Epithelial cell of esophagus (primary cell): ENCODE measurements at regions not wholly inside any gene's neighbourhood (a gene's known extent, or its start where the extent isn't known, plus 50 kb on each side); places are given as distances from the start of the nearest gene placed in this dataset.

Experiments
- DNase-seq: peaks from one replicate; pipeline ENCODE4 v3.0.0; 2010; ENCODE audit warnings: low read depth
- H3K4me3 ChIP-seq: 2 replicates; pipeline ENCODE4 v1.5.1; 2011; ENCODE audit warnings: mild to moderate bottlenecking, low read length, control low read depth
- CTCF ChIP-seq: IDR thresholded peaks from 2 replicates; pipeline ENCODE4 v1.5.1; 2011; ENCODE audit warnings: low read depth, mild to moderate bottlenecking, low read length, control low read depth, inconsistent platforms; ENCODE audit not compliant: insufficient read depth; ENCODE audit errors: missing control alignments

GRCh38 chr20:29296256-29297230 lies 1960.9 kb upstream of the DEFB115 start:
- no peak for TF ChIP-seq CTCF
- DNase-seq, result no peak
- no peak overlapping the region for H3K4me3 ChIP-seq

DNA sequence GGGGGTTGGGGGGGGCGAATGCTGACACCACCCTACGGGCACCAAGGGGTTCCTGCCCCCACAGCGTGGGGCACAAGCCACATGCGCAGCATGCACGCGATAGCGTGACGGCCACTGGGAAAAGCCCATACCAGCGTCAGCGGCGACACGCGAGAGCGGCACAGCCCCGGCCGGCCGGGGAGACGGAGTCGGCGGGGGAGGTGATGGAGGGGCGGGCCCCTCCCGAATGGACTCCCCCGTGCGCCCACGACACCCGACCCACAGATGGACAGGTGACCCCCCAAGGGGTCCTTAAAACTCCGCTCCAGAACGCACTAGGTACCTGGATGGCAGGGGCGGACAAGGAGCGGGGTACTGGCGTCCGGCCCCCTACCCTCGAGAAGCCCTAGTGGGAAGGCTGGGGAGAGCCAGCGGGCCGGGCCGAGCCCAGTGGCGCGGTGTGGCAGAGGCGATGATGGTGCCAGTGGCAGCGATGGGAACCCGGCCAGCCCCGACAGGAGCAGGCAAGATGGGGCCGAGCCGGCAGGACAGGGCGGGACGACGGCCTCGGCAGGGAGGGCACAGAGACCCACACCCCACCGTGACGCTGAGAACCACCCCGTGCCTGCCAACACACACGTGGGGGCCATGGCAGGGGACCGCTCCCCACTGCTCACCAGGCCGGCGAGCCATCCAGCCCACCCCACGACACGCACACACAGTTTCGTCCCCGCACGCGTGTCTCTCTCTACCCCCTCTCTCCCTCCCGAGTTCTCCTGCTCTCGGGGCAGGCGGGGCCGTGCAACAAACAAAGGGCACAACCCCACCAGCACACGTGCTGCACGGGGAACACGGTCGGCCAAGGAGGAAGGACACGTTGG lies 1959.8 kb upstream of the DEFB115 start:
- H3K4me3 ChIP-seq, result no peak overlapping the region
- no peak for DNase-seq
- TF ChIP-seq CTCF, result no peak

GRCh38 chr20:29298271-29298590 lies 1959.2 kb upstream of the DEFB115 start:
- TF ChIP-seq CTCF, result no peak
- no peak overlapping the region for H3K4me3 ChIP-seq
- no peak for DNase-seq

DNA sequence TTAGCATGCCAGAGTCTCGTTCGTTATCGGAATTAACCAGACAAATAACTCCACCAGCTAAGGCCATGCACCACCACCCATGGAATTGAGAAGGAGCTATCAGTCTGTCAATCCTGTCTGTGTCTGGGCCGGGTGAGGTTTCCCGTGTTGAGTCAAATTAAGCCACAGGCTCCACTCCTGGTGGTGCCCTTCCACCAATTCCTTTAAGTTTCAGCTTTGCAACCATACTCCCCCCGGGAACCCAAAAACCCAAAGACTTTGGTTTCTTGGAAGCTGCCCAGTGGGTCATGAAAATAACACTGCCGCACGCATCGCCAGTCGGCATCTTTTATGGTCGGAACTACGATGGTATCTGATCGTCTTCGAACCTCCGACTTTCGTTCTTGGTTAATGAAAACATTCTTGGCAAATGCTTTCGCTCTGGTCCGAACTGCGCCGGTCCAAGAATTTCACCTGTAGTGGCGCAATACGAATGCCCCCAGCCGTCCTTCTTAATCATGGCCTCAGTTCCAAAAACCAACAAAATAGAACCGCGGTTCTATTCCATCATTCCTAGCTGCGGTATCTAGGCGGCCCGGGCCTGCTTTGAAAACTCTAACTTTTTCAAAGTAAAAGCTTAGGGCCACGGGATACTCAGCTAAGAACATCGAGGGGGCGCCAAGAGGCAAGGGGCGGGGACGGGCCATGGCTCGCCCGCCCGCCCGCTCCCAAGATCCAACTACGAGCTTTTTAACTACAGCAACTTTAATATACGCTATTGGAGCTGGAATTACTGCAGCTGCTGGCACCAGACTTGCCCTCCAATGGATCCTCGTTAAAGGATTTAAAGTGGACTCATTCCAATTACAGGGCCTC lies 1958.5 kb upstream of the DEFB115 start:
- no peak for DNase-seq
- H3K4me3 ChIP-seq, result no peak overlapping the region
- no peak for TF ChIP-seq CTCF

GRCh38 chr20:29299811-29300578 lies 1957.5 kb upstream of the DEFB115 start:
- no peak for DNase-seq
- no peak for TF ChIP-seq CTCF
- no peak overlapping the region for H3K4me3 ChIP-seq
